SU-DHL-6 (cell line): ENCODE measurements at regions not wholly inside any gene's neighbourhood (a gene's known extent, or its start where the extent isn't known, plus 50 kb on each side); places are given as distances from the start of the nearest gene placed in this dataset.

Experiments used
- CTCF ChIP-seq: fragments of 200-600 bp; sonication (generic); IDR thresholded peaks from one replicate; pipeline ENCODE4 v1.5.1; 2017; ENCODE audit warnings: antibody characterized with exemption, mild to moderate bottlenecking, low read length, moderate library complexity; ENCODE audit not compliant: insufficient read depth, poor library complexity, severe bottlenecking
- EZH2phosphoT487 ChIP-seq: fragments of 200-600 bp; sonication (generic), shearing (Covaris generic); conservative IDR thresholded peaks from 2 replicates; pipeline ENCODE4 v1.6.1; 2018; ENCODE audit warnings: mild to moderate bottlenecking, antibody characterized with exemption, low read length, moderate library complexity, mixed read lengths

GRCh38 chr12:75710361-75711069 is 199.1 kb upstream of the KRR1 start:
- no peak for TF ChIP-seq CTCF
- TF ChIP-seq EZH2phosphoT487: no peak
